ENCODE measurements at regions not wholly inside any gene's neighbourhood (a gene's known extent, or its start where the extent isn't known, plus 50 kb on each side); places are given as distances from the start of the nearest gene placed in this dataset.

DNA sequence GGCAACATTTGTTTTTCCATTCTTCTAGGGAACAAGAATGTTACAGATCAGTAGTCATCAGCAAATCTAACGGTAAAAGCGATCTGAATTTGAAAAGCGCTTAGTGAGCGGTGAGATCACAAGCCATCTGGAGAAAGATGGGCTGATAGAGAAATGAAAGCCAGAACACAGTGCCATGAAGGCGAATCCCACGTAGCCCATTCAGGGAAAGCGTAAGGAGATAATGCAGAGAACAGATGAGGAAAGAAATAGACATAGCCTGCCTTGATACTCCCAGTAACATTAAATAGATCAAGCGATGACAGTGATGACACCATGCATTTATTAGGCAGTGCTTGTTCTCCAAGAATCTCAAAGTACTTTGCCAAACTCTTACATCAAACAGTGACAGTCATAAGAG is 183.1 kb upstream of the PSMD7 start:
- ChIA-PET POLR2A (no interaction called here), CTCF (ENCODE audit: unreplicated experiment) (no interaction called here)
- Histone ChIP-seq H3K9me3 (ENCODE audit: low read length) (no peaks in the 10 kb centered on the region), H2AFZ (ENCODE audit: low read length) (no peak overlapping the region), H3K79me2 (ENCODE audit: insufficient read depth, low read depth, low read length) (no peaks in the 10 kb centered on the region), H3K36me3 (ENCODE audit: insufficient read depth, low read length) (no peaks in the 10 kb centered on the region), H3K9me2 (ENCODE audit: insufficient read depth, low read length) (no peaks in the 10 kb centered on the region), H3K4me1 (ENCODE audit: insufficient read depth, low read length, poor library complexity, severe bottlenecking) (no peaks in the 10 kb centered on the region), H3K4me2 (ENCODE audit: low read length) (no peak overlapping the region), H3K27ac (ENCODE audit: low read depth, low read length, poor library complexity, severe bottlenecking) (no peak overlapping the region), H3K4me3 (ENCODE audit: low read depth, low read length, poor library complexity, severe bottlenecking) (no peak overlapping the region), H4K20me1 (ENCODE audit: insufficient read depth, low read length) (no peaks in the 10 kb centered on the region)
- intact Hi-C loops (cut with micrococcal nuclease; ENCODE audit: unreplicated experiment): no loop called here
- TF ChIP-seq, protein P1, sequence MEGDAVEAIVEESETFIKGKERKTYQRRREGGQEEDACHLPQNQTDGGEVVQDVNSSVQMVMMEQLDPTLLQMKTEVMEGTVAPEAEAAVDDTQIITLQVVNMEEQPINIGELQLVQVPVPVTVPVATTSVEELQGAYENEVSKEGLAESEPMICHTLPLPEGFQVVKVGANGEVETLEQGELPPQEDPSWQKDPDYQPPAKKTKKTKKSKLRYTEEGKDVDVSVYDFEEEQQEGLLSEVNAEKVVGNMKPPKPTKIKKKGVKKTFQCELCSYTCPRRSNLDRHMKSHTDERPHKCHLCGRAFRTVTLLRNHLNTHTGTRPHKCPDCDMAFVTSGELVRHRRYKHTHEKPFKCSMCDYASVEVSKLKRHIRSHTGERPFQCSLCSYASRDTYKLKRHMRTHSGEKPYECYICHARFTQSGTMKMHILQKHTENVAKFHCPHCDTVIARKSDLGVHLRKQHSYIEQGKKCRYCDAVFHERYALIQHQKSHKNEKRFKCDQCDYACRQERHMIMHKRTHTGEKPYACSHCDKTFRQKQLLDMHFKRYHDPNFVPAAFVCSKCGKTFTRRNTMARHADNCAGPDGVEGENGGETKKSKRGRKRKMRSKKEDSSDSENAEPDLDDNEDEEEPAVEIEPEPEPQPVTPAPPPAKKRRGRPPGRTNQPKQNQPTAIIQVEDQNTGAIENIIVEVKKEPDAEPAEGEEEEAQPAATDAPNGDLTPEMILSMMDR (conservative IDR thresholded peaks at IDR 0.05; ENCODE audit: low read length): no peak
- no peak for TF ChIP-seq EZH2phosphoT487 (IDR thresholded peaks at IDR 0.05; ENCODE audit: borderline replicate concordance, low read depth, low read length)
- DNase-seq (ENCODE audit: low spot score): no peak
- no TSS peak for BruUV-seq (replicated peaks)

DNA sequence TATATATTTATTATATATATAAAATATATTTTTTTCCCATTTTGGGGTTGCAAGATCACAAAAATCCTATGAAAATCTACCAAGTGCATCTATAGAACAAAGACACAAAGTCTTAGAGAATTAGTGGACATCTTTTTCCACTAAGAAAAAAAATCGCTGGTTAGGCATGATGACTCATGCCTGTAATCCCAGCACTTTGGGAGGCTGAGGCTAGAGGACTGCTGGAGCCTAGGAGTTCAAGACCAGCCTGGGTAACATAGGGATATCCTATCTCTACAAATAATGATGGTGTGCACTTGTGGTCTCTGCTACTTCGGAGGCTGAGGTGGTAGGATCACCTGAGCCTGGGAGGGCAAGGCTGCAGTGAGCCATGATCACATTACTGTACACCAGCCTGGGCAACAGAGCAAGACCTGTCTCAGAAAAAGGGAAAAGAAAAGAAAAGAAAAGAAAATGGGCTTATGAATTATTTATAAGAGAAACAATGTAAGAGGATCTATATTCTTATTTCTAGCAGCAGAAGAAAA is 185.1 kb upstream of the PSMD7 start:
- POLR2A ChIA-PET: no interaction called here
- BruUV-seq (replicated peaks): no TSS peak

More for the DNA sequence above, 185.1 kb upstream of the PSMD7 start:
- Histone ChIP-seq H3K27ac (ENCODE audit: low read depth, low read length, poor library complexity, severe bottlenecking) (no peak overlapping the region), H4K20me1 (ENCODE audit: insufficient read depth, low read length) (no peaks in the 10 kb centered on the region), H3K9me3 (ENCODE audit: low read length) (no peaks in the 10 kb centered on the region), H3K79me2 (ENCODE audit: insufficient read depth, low read depth, low read length) (no peaks in the 10 kb centered on the region), H3K9me2 (ENCODE audit: insufficient read depth, low read length) (no peaks in the 10 kb centered on the region), H3K4me1 (ENCODE audit: insufficient read depth, low read length, poor library complexity, severe bottlenecking) (no peaks in the 10 kb centered on the region), H3K36me3 (ENCODE audit: insufficient read depth, low read length) (no peaks in the 10 kb centered on the region), H3K4me2 (ENCODE audit: low read length) (no peak overlapping the region), H3K4me3 (ENCODE audit: low read depth, low read length, poor library complexity, severe bottlenecking) (no peak overlapping the region), H2AFZ (ENCODE audit: low read length) (no peak overlapping the region)
- TF ChIP-seq, protein P1 (conservative IDR thresholded peaks at IDR 0.05; ENCODE audit: low read length): no peak
- no peak for TF ChIP-seq EZH2phosphoT487 (IDR thresholded peaks at IDR 0.05; ENCODE audit: borderline replicate concordance, low read depth, low read length)
- CTCF ChIA-PET (ENCODE audit: unreplicated experiment): no interaction called here
- intact Hi-C loops (cut with micrococcal nuclease; ENCODE audit: unreplicated experiment): no loop called here
- DNase-seq (ENCODE audit: low spot score): no peak

All from OCI-LY7 (cell line).